Activated CD8-positive, alpha-beta memory T cell treated with anti-CD3 and anti-CD28 coated beads, Interleukin-2, amount 50 U/mL, for 24 hours (primary cell): ENCODE measurements at regions not wholly inside any gene's neighbourhood (a gene's known extent, or its start where the extent isn't known, plus 50 kb on each side); places are given as distances from the start of the nearest gene placed in this dataset.
A peak's percentile ranks its signal among the peaks of the same experiment; 100 is the strongest.

Experiments
- DNase-seq: peaks from one replicate; pipeline ENCODE4 v3.0.0-alpha.2; 2020; ENCODE audit errors: extremely low read depth

DNA sequence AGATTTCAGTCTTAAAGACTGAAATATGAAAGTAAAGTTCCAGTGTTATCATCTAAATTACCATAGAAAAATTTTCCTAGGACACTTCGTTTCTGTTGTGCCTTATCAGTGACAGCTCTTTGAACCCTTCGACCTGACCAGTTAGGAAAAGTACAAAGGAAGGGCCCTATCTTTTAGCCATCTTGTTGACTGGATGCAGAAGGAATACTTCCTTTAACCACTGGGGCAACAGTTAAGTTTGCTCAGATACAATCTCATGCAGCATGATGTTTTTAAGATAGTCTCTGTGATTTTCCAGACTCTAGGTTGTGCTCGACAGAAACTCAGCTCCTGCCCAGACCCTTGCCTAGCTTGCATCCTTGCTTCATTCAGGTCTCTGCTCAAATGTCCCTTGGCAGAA lies 210.5 kb upstream of the RPS6KA3 start:
- no peak for DNase-seq

DNA sequence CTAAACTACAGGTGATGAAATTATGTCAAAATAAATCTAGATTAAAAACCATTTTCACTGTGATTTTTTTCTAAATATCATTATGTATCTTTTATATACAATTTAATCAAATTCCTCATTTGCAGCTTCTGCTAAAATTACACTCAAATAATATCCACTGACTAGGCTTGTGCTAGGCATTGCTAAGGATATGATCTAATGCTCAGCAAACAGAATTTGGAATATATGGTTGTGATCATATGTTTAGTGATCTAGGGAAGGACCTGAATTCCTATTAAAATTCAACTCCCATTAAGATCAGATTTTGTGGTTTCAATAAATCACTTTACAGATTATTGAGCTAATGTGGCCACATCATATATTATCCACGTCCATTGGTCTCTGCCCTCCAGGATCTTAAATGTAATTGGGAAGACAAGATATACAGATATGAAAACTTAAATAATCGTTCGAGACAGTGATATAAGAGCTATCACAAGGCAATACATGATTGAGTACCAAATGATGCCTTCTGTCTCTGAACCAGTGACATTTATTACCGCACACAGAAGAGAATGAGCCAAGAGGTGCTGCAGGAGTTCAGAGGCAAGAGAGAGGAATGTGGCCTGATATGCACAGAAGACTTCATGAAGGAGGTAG lies 206.0 kb upstream of the RPS6KA3 start:
- no peak for DNase-seq

DNA sequence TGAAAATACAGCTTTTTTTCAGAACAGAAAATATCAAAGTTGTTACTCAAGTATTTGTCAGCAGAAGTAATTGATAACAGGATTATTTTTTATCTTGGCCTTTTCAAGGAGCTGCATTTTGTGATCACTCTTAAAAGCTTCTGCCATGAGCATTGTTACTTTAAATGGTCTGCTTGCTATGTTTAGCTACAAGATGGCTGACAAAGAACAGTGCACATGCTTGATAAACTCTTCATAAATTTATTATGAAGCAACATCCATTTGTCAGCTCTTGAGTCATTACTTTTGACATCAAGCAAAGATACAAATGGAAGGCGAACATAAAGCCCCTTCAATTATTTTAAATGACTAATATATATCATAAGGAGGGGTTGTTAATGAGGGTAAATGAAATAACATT lies 205.4 kb upstream of the RPS6KA3 start:
- no peak for DNase-seq

- no peak for DNase-seq
Measured at GRCh38 chrX:20471483-20471882, 204.8 kb upstream of the RPS6KA3 start.

DNA sequence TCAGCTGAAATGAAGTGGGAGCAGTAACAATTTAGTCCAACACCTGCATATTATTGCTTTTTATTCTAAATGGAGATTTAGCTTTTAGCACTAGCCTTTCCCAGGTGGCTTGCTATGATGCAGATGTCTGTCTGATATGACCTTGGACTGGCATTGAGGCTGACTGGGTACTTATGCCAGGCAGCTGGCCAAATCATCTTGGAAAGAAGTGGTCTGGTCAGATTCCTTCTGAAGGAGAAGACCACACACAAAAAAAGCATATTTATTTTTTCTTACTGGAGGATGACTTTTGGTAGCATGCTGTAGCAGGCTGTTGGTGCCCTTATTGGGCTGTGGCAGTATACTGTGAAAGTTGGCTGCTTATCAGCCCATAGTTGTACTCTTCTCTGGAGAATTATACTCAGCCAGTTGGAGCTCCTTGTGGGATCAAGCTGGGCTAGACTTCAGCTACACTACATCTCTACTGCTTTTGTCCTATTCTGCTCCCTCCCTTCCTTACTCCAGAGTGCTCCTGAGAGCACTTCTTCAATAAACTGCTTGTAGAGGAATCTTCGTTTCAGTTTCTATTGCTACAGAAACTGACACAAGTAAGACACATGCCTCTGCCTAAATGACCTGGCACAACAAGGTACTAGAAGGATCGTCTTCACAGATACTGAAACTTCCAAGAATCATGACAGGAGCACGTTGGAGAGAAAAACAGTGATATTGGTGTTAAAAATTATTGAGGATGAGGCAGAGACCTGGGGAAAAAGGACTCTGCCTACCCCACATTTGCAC lies 196.8 kb upstream of the RPS6KA3 start:
- no peak for DNase-seq

- no peak for DNase-seq
Measured at GRCh38 chrX:20461576-20461975, 194.9 kb upstream of the RPS6KA3 start.

- no peak for DNase-seq
Measured at GRCh38 chrX:20461002-20461401, 194.3 kb upstream of the RPS6KA3 start.

GRCh38 chrX:20459410-20460350 lies 193.0 kb upstream of the RPS6KA3 start:
- no peak for DNase-seq

GRCh38 chrX:20456971-20457370 lies 190.3 kb upstream of the RPS6KA3 start:
- DNase-seq: no peak

GRCh38 chrX:20455001-20455400 lies 188.3 kb upstream of the RPS6KA3 start:
- DNase-seq: no peak

DNA sequence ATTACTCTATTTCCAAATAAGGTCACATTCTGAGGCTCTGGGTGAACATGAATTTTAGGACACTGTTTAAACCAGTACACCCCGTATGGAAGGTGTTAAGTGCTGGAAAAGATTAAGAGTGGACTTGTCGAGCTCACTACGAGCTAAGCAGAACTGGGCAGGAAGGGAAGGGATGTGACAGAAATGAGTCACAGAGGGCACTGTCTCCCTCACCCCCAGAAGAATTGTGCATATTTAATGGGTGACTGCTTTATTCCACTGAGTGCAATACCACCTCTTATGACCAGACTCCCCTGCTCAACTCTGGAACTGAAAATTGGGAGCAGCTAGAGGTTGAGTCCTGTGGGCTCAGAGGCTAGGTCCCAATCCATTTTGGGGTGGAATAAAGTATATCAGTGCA lies 187.4 kb upstream of the RPS6KA3 start:
- DNase-seq: no peak

- no peak for DNase-seq
Measured at GRCh38 chrX:20452487-20452886, 185.8 kb upstream of the RPS6KA3 start.

DNA sequence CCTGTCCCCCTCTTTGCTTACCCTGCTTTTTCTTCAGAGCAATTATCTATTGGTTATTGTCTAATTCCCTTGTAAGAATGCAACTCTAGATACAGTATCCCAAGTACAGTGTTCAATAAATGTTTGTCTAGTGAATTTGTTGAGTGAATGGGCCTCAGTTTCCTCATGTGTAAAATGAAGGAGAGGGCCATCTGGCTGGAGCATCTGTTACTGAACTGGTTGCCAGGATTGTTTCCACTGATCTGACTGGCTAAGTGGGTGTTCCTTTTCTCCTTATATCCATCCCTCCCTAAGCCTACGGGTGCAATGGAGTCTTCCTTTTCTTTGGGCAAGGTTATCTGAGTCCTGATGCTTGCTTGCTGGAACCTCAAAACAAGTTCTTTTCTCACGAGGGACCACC lies 185.2 kb upstream of the RPS6KA3 start:
- DNase-seq: no peak

DNA sequence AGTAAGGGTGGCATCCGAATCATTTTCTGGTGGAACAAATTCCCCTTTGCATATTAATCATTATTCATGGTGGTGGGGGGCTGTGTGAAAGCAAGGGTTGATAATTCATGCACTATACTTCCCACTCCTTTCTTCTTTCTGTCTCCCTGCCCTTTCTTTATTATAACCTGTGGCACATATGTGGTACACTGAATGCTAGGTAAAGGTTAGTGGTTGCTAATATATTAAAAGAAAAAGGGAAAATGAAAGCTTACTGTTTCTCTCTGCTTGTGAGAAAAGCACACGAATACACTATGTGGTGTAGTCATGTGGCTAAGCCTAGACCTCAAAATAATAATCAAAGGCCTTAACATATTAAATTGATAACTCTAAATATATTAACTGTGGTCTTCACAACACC lies 178.4 kb upstream of the RPS6KA3 start:
- no peak for DNase-seq

DNA sequence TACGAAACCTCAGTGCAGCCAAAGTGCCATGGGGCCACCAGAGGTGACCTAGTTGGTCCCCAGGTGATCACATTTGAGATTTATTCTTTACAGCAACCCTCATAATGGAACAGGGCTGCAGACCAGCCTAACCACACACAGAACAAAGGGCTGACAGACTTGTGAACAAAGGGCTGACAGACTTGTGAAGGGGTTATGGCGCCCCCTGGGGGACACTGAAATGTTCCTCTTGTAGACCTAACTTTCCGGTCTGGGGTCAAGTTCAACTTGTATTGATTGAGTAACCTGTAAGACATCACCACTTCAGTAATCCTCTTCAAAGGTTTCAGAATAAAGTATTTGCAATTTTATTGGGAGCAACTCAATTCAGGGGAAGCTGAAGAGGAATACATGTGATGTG lies 175.9 kb upstream of the RPS6KA3 start:
- DNase-seq: peak; percentile 59

DNA sequence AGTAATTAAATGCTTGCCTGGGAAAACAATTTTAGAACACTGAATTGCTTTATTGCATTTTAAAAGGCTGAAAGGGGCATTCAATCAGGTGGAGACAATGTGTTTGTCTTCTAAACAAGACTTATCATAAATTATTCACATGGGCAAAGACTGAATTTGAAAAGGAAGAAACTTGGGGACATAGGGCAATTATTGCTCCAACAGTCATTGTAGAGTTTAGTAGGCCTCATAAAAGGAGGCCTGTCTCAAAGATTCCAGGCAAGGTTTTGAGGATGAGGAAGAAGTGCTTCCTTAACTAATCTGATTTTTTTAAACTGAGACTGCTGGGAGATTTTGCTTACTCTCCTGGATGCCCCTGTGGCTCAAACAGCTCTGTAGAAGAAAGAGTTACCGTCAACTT lies 174.4 kb upstream of the RPS6KA3 start:
- no peak for DNase-seq

DNA sequence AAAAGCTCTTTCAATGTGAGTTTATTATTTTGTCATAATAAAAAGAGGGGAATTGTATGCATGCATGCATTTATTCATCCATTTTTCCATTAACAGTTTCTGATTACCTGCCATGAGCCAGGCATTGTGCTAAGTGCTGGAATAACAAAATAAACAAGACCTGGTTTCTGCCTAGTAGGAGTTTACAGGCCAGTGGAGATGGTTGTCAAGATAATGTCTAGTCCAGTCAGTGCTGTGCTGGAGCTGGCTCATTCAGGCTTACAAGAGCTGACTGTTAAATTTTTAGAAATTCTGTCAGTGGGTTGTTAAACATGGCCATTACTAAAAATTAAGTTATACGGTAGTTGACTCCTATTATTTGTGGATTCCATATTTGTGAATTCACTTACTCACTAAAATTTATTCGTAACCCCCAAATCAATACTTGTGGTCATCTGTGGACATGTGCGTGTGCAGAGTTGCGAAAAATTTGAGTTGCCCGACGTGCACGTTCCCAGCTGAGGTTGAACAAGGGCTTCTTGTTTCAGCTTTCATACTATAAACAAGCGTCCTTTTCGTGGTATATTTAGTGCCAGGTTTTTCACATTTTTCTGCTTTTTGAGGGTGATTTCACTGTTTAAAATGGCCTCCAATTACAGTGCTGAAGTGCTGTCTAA lies 172.3 kb upstream of the RPS6KA3 start:
- no peak for DNase-seq

DNA sequence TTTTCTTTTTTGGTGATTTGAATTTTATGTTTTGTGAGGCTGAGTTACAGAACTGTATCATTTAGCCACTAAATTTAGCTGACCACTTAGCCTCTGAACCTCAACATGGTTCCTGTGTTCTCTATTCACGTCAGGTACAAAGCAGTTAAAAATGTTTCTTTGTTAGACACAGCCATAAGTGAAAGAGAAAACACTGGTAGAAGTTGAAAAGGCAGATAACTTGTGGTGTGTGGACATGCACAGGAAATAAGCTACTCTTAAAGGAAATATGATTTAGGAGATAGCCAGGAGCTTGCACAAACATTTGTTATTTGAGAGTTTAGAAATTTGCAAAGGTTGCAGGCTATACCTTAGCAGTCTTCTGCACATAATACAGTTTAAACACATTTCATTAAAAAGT lies 171.0 kb upstream of the RPS6KA3 start:
- DNase-seq: no peak

DNA sequence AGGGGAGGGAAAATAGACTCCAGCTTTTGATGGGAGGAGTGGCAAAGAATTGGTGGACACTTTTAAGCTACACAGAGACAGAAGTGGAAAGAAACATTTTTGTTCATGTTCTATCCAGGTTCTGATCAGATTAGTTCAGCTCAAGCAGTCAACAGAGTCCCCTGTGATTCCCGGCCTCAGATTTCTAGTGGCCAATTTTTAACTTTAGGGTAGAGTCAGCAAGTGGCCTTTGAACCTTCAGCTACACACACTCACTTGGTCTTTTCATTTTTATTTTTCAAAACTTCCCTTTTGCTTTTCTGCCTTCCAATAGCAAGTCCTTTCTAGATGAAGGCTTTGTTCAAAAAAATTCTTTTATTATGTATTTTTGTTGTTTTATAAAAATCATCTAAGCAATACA lies 169.2 kb upstream of the RPS6KA3 start:
- no peak for DNase-seq

DNA sequence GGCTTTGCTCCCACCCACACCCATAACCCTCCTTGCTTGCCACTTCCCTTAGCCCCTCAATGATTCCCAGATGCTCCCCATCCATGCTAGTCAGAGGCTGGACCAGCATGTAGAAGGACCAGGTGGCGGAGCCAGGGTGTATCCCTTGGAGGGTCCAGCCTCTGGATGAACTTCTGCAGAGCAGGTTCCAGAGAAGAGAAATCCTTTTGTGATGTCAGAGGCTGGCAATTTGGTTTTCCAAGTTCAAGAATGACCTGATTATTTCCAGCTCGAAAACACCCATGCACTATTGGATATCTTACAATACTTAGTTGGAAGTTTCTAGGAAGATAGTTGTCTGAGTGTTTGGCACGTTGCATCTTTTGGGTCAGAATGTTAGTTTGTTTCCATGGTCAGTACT lies 168.3 kb upstream of the RPS6KA3 start:
- no peak for DNase-seq

DNA sequence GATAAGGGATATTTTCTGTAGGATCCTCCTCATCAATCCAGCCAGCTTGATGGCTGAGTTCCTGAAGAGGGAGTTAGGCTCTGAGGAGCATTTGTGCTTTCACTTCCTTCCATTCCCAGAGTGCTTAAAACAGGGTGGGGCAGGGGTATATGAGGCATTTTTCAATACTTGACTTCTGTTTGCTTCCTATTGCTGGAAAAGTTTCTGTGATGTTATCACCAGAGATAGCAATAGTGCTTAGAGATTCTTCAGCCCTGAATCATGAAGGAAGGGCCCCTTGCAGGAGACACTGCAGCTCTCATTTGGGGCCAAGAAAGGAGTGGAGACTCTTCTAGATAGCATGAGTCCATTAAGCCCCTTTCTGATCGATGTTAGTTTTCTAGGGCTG lies 166.7 kb upstream of the RPS6KA3 start:
- DNase-seq: no peak

GRCh38 chrX:20432746-20433387 lies 166.2 kb upstream of the RPS6KA3 start:
- no peak for DNase-seq
